HG02840 (cell line): ENCODE measurements at regions not wholly inside any gene's neighbourhood (a gene's known extent, or its start where the extent isn't known, plus 50 kb on each side); places are given as distances from the start of the nearest gene placed in this dataset.

Experiments used
- ATAC-seq: cut with Tn5 transposase; IDR thresholded peaks from one replicate; pipeline ENCODE4 v1.9.1; 2021; ENCODE audit warnings: mild to moderate bottlenecking, moderate library complexity, moderate number of reproducible peaks; ENCODE audit not compliant: unreplicated experiment, low FRiP score

- no peak for ATAC-seq
These were observed 251.7 kb upstream of the GNAI1 start for GRCh38 chr7:79882922-79883321.

- no peak for ATAC-seq
These were observed 254.3 kb upstream of the GNAI1 start for GRCh38 chr7:79880312-79880711.

- ATAC-seq, result no peak
These were observed 256.7 kb upstream of the GNAI1 start for GRCh38 chr7:79877874-79878465.

GRCh38 chr7:79876848-79877252, 257.8 kb upstream of the GNAI1 start:
- ATAC-seq, result no peak

GRCh38 chr7:79874797-79875196, 259.8 kb upstream of the GNAI1 start:
- ATAC-seq, result no peak

DNA sequence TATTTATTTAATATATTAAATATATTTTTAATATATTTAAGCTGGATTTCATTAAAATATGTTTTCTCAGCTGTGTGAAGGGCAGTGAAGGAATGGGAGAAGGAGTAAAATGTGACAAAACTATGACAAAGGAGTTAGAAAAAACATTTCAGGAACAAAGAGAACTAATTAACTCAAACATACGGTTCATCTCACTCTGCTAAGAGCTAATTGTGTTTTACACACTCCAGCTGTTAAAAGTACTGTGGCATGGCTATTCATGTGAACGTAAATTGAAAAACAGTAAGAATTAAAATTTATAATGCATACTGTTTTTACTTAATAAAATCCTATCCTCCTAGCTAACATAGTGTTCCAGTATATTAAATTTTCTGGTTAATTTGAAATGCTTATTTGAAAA, 262.5 kb upstream of the GNAI1 start:
- no peak for ATAC-seq

DNA sequence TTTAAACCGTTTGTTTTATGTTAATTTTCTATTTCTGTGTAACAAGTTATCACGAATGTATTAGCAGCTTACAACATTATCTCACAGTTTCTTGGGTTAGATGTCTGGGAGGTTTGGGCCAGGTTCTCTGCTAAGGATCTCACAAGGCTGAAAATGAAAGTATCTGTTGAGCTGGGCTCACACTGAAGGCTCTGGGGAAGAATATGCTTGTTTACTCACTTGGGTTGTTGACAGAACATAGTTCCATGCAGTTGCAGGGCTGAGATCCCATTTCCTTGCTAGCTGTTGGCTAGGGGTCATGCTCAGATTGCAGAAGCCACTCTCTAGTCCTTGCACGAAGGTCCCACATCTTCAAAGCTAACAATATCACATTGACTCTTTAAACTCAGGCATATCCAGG, 266.6 kb upstream of the GNAI1 start:
- ATAC-seq, result no peak

- ATAC-seq, result no peak
These were observed 272.0 kb upstream of the GNAI1 start for GRCh38 chr7:79862447-79863210.

DNA sequence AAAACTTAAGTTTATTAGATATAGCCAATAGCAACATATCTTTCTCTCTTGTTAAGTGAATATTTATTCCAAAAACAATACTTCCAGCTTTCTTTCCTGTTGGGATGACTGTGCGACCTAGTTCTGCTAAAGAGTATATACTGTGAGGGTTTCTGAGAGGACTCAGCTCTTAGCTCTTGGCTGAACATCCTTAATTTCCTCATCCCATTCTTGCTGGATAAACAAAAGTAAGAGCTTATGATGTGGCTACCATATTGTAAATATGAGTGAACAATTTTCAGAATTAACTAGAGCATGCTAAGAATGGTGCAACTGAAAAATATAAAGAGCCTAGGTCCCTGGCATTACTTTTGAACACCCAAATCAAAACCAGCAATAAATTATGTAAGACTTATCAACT, 279.5 kb upstream of the GNAI1 start:
- ATAC-seq, result no peak

DNA sequence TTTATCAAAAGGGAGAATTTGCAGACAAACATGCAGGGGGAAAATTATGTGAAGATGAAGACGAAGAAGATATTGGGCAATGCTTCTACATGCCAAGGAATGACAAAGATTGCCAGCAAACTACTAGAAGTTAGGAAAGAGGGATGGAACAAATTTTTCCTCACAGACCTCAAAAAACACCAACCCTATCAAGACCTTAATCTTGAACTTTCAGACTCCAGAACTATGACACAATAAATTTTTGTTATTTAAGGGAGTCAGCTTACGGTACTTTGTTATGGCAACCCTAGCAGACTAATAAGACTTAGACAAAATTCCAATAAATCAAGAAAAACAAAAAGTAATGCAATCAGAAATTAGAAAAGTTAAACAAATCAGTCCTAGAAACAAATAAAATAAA, 280.0 kb upstream of the GNAI1 start:
- ATAC-seq, result no peak

GRCh38 chr7:79837915-79838314, 296.7 kb upstream of the GNAI1 start:
- ATAC-seq, result no peak

DNA sequence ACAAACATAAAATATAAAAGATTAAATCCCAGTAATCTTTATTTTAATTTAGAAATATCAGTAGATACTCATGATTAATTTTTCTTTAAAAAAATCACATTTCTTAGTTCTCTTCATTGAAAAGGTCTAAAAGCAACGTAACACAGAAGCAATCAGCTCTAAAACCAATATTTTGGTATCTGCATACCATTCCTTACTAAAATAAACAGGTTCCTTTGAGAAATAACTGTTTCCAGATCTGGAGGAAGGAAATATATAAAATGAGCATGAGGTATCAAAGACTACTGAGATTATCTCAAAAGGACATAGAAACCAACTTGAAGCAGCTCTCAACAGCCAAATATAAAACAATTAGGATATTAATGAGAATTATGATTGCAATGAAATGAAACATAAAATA, 301.0 kb upstream of the GNAI1 start:
- no peak for ATAC-seq

GRCh38 chr7:79828866-79829265, 305.8 kb upstream of the GNAI1 start:
- ATAC-seq, result no peak

DNA sequence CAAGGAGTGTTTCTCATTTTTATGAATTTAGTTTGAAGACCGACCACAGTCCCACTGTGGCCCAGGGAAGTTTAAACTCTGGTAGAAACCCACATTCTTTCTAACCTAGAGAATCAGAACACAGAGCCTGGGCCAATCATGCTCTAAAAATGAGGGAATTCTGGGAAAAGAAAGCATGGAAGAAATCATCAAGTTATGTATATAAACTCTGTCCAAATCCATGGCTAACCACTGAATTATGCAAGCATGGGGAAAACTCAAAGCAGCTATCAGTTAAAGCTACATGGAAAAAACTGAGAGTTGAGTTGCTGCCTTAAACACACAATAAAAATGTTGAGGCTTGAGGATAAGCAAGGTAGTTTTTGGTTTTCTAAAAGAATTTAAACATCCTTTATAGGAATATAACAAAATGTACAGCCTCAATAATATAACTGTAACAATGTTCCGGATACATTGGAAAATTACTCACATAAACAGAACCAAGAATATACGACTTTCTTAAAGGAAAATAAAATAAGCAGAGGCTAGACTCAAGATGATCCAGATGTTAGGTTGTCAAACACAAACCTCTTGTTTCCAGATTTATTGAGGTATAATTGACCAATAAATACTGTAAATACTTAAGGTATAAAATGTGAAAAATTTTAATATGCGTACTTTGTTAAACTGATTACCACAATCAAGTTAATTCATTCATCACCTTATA, 311.2 kb upstream of the GNAI1 start:
- ATAC-seq, result no peak

DNA sequence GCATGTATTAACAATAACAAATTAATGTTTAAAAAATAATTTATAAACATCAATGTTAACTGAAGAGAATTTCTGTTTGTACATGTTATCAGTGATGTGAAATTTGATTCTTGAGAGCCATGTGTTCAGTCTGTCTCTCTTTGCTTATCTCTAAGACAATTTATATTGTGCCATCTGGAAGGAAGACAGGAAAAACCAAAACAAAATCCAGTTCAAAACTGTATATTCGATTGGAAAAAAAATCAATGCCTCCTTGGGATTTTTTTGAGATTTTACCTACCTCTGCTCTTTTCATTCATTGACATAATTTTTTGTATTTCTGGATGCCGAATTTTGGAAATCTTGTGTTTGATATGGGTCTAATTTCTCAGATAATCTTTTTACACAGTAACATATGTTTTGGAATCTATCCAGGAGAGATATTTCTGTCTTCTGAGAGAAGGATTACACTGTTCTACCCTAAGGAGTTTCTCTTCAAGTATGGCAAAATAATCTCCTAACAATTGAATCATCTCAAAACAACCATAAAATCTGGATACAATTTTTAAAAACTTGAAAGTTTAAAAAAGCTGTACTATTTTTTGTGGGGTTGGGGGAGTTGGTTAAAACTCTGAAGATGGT, 311.9 kb upstream of the GNAI1 start:
- no peak for ATAC-seq

- ATAC-seq, result no peak
These were observed 314.2 kb upstream of the GNAI1 start for GRCh38 chr7:79820387-79820786.

- ATAC-seq, result no peak
These were observed 323.7 kb upstream of the GNAI1 start for GRCh38 chr7:79810916-79811315.

GRCh38 chr7:79806161-79806734, 328.4 kb upstream of the GNAI1 start:
- no peak for ATAC-seq

DNA sequence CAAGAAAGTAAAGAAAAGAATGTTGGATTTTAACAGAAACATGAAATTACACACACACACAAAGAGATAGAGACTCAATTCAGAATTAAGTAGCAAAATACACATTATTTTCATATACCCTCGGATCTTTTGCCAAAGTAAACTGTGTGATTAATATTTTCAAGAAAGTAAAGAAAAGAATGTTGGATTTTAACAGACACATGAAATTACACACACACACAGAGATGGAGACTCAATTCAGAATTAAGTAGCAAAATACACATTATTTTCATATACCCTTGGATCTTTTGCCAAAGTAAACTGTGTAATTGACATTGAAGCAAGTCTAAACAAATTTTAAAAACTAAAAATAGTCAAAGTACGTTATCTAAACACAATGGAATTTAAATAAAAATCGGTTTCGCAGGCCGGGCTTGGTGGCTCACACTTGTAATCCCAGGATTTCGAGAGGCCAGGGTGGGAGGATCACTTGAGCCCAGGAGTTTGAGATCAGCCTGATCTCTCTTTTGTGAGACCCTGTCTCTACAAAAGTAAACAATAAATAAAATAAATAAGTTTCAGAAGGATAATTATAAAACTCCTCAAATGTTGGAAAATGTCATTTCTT, 337.3 kb upstream of the MAGI2 start:
- no peak for ATAC-seq

GRCh38 chr7:79789584-79790345, 336.3 kb upstream of the MAGI2 start:
- no peak for ATAC-seq
